ENCODE measurements at regions not wholly inside any gene's neighbourhood (a gene's known extent, or its start where the extent isn't known, plus 50 kb on each side); places are given as distances from the start of the nearest gene placed in this dataset.
"Not testable (repeated sequence)": the region's sequence is repeated elsewhere in the genome, so short reads cannot be mapped to it uniquely, and the experiment has no call there.

DNA sequence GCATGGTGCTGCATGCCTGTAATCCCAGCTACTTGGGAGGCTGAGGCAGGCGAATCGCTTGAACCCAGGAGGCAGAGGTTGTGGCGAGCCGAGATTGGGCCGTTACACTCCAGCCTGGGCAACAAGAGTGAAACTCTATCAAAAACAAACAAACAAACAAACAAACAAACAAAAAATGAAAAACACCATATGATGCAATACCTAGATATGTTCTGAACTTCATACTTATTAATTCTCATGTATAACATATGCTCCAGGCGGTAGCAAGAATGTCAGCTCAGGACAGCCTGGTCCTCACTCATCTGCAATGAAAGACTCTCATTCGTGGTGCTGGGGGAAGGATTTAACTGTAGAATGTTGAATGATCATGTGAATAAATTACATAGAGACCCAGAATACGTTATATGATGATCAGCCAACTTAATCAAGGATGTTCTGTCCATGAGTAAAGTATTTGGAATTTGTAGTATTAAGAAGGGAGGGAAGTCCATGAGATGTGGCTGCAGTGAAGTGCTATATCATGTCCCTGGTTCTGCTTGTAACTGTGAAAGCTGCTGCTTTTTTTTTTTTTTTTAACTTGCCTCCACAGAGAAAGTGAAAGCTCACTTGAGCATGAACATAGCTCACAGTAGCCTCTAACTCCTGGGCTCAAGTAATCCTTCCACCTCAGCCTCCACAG, 206.8 kb downstream of the UQCRFS1 start:
- DNase-seq = no peak

GRCh38 chr19:29004796-29005195, 208.2 kb downstream of the UQCRFS1 start:
- no peak for DNase-seq

GRCh38 chr19:29003641-29004409, 209.1 kb downstream of the UQCRFS1 start:
- no peak for DNase-seq

DNA sequence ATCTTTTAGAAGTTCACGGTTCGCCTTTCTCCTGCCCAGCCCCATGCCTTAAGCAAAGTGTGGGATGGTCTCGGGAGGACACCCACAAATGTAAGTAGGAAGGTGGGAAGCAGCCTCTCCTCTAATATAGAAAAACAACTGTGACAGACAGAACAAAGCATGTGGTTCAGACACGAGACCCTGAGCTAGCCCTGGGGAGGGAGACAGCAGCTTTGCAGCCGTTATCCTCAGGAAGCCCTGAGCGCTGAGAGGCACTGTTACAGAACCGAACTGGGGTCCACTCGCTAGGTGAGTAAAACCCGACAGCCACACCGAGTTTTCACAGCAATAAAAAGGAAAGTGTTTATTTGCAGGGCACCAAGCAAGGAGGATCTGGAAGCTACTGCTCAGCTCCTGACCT, 210.6 kb downstream of the UQCRFS1 start:
- DNase-seq = no peak

DNA sequence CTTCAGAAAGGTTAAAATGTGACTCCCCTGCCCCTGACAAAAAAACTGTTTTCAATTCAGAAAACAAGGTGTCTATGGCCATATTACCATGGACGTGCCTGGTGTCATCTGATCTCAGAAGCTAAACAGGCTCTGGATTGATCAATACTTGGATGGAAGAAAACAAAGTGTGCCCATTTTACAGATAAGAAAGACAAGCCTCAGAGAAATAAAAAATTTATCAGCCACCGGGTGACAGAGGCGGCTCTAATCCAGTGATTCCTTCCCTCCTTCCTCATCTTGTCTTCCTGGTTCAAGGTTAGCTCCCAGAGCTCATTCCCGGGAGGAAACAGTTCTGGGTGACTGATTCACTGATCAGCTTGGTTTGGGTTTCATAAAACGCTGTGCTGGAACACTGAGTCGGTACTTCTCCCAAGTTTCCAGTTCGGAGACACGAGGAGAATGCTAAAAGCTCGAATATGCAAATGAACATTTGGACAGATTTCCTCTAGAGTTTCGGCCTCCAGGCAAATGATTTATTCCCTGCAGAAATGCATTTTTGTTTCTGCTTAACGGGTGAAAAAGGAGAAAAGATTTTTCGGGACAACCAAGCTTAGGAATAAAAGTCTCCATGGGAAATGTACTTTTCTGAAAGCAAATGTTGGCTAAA, 211.2 kb downstream of the UQCRFS1 start:
- DNase-seq = no peak

DNA sequence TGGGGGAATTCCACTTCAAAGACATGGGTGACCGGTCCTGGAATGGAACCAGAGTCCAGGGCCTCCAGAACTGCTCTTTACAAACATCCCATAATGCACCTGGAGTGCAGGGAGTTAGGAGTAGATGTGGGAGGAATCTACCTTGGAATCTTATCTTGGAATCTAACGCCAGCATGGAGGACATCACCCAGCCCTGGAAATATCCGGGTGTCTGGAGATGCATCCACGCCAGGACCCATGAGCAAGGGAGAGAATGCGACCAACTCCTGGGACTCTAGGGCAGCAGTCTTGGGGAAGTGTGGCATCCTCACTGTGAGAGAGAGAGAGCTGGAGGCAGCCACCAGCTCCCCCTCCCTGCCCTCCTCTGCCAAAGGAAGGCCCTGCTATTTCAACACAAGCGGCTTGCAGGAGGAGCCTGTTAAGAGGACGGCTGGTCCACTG, 211.8 kb downstream of the UQCRFS1 start:
- DNase-seq = no peak

DNA sequence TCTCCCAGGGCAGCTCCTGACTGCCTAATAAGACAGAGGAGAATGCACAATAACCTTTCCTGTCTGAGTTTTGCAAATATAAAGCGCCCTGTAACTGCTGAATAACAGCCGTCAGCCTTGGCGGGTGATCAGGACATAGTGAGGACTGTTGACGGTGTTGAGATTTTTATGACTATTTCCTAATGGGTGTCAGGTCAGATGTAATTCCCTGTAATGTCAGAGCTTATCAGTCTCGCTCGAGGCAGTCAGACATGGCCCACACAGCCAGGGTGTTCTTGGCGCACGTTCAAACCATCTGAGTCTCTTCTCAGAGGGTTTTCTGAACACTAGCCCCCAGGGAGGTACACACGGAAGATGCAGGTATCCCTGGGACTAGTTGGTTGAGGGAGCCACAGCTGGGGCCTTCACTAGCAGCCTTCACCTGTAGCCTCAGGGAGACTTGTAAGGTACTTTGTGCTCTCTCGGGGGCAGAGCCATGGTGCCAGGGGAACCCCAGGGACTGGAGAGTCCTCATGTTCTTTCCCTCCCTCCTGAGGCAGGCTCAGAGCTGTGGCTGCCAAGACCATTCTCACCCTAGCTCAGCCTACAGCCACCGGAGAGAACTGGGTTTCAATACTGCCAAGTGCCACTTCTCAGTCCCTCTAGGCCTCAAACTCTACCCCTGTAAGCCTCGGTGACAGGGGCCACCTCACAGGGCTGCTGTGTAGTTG, 213.1 kb downstream of the UQCRFS1 start:
- no peak for DNase-seq

GRCh38 chr19:28998974-28999373, 214.0 kb downstream of the UQCRFS1 start:
- no peak for DNase-seq

DNA sequence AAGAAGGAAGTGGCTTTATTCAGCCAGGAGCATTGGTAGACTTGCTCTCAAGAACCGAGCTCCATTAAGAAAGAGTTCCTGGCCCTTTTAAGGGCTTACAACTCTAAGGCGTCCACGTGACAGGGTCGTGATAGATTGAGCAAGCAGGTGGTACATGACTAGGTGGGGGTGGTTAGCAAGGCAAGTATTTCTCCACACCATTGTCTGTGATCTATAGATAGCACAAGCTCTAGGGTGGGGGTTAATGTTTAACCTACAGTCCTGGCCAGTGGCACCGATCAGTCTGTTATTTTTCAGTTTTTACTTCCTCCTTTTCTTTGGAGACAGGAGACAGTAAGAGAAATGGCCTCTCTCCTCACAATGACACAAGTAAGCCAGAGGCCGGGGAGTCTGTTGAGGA, 215.1 kb downstream of the UQCRFS1 start:
- not testable (repeated sequence) for DNase-seq

- DNase-seq = peak; percentile 15
Measured at GRCh38 chr19:28990522-28990921, 222.4 kb downstream of the UQCRFS1 start.

- DNase-seq = no peak
Measured at GRCh38 chr19:28989739-28990138, 223.2 kb downstream of the UQCRFS1 start.

DNA sequence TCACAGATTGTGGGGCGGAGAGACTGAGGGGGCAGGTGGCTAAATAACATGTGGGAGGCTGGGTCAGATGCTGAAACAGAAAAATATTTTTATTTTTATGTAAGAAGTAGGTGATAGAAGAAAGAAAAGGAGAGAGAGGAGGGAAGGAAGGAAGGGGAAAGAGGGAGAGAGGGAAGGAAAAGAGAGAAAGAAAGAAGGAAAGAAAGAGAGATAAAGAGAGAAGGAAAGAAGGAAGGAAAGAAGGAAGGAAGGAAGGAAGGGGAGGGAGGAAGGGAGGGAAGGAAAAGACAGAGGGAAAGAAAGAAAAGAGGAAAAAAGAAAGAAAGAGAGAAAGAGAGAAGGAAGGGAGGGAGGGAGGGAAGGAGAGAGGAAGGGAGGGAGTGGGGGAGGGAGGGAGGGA, 224.9 kb downstream of the UQCRFS1 start:
- DNase-seq = no peak

GRCh38 chr19:28987177-28987576, 225.8 kb downstream of the UQCRFS1 start:
- no peak for DNase-seq

DNA sequence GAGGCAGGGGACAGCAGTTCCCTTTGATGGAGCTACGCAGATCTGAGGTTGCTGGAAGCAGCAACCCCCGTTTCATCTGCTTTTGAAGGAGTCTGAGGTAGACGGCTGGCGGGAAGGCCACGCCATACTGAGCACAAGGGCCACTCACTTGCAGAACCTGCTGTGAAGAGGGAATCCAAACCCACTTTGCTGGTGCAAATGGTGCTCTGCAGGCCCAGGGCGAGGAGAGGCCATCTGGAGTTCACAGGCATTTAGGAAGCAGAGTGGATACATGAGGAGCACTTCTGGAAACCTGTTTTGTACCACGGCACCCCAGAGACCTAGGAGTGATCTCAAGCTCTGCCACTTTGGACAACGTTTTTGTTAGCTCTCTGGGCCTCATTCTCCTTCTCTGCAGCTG, 227.8 kb downstream of the UQCRFS1 start:
- no peak for DNase-seq

DNA sequence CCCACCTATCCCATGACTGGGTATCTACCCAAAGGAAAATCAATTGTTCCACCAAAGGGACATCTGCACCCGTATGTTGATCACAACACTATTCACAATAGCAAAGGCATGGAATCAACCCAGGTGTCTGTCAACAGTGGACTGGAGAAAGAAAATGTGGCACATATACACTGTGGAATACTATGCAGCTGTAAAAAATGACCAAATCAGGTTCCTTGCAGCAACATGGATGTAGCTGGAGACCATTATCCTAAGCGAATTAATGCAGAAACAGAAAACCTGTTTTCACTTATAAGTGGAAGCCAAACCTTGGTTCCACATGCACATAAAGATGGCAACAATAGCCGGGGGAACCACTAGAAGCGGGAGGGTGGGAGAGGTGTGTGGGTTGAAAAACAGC, 228.6 kb downstream of the UQCRFS1 start:
- DNase-seq = no peak

DNA sequence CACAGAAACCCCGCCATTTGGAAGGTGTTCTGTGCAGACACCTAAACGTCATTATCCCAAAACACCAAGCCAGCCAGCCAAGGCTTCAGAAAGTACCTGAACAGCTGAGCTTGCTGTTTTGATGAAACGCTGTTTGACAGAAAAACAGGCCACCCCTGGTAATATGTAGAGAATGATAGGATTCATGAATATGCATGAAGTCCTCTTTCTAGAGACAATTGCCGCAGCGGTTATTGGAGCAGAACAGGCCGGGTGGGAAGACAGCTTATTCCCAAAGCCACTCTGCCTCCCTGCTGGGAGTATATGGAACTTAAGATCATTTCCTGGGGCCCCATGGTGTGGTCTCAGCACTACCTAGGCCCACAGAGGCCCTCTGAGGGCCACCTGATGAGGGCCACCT, 229.5 kb downstream of the UQCRFS1 start:
- DNase-seq = no peak

DNA sequence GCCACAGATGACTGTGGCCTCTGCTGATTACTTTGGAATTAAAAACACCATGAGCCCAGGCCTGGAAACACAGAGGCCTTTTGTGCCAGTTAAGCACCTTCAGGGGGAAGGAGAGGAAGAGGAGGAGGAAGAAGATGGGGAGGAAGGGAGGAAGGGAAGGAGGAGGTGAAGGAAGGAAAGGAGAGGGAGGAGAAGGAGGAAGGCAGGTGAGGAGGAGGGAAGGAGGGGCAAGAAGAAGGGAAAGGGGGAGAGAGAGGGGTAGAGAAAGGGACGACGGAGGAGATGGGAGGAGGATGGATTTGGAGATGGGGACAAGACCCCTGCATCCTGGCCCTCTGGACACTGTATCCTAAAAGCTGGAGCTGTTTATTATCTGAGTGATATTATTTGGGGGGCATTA, 231.0 kb downstream of the UQCRFS1 start:
- DNase-seq = no peak

DNA sequence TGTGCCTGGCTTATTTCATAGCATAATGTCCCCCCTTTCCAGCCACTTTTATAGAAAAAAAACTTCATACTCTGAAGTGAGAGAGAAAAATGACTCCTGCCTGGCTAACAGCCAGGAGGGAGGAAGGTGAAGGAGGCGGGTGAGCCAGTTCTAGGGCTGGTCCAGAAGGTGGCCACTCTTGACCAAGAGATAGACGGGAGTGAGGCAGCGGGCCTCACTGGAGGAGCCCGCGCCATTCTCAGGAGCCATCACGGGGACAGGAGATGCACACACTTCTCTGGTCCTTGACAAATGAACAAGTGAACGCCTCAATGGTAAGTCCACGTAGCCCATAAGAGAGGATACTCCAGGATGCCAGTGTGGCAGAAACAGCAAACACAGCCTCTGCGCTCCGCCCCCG, 231.4 kb downstream of the UQCRFS1 start:
- no peak for DNase-seq

DNA sequence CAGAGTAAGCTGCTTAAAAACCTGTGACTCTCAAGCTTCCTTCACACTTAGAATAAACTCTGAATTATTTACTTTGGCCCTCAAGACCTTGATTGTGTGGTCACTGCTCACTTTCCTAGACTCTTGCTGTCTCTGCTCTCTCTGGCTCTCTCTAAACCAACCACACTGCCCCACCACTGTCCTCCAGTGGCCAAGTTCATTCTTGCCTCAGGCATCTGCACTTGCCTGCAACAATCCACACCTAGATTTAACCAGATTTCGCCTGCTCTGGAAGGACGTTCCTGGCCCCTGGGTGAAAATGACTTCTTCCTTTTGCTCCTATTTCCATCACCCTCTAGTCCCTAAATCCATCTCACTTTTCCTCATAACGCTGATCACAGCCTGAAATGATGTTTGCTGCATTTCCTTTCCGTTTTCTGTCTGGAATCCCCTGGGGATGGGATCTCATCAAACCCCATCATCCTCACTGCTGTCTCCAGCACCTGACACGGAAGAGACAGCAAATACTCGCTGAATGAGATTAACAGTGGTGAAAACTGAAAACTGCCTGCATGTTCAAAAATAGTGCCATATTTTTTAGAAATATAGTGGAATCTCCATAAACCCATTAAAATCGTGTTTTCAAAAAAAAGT, 232.6 kb downstream of the UQCRFS1 start:
- no peak for DNase-seq

DNA sequence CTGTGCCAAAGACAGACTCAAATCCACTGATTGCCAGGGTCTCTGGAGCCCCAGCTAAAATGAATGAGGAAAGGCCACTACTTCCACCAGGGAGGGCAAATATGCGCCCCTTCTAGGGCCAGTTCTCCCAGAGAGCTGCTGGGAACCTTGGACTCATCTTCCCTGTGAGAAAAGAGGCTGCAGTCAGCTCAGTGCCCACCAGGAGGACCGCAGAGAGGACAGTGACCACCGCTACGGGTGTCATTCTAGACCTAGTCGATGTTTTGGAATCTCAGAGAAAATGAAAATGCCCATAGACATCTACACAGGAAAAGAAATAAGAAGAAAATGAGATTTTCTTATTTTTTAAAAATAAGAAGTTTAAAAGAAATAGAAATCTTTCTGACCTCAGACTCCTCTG, 235.1 kb downstream of the UQCRFS1 start:
- DNase-seq = no peak

GRCh38 chr19:28972058-28972852, 240.7 kb downstream of the UQCRFS1 start:
- DNase-seq = no peak

- no peak for DNase-seq
Measured at GRCh38 chr19:28971513-28971912, 241.4 kb downstream of the UQCRFS1 start.
